ENCODE measurements at regions not wholly inside any gene's neighbourhood (a gene's known extent, or its start where the extent isn't known, plus 50 kb on each side); places are given as distances from the start of the nearest gene placed in this dataset.

GRCh38 chr16:6362321-6362720 lies 970.3 kb upstream of the RBFOX1 start:
- intact Hi-C loops (cut with DNase I): no loop called here
- Histone ChIP-seq H3K4me1 (no peaks in the 10 kb centered on the region), H3K27me3 (no peaks in the 10 kb centered on the region), H3K9me3 (no peaks in the 10 kb centered on the region), H3K4me3 (no peak overlapping the region), H3K36me3 (no peaks in the 10 kb centered on the region), H3K9ac (ENCODE audit: low read depth in 2 of 2, low read length in 2 of 2) (no peak overlapping the region), H3K27ac (no peak overlapping the region)
- TF ChIP-seq CTCF (IDR thresholded peaks at IDR 0.05): no peak
- DNase-seq: no peak

- Histone ChIP-seq H3K27ac (no peak overlapping the region), H3K4me3 (no peak overlapping the region), H3K36me3 (no peaks in the 10 kb centered on the region), H3K9ac (ENCODE audit: low read depth in 2 of 2, low read length in 2 of 2) (no peak overlapping the region), H3K4me1 (no peaks in the 10 kb centered on the region), H3K27me3 (no peaks in the 10 kb centered on the region), H3K9me3 (no peaks in the 10 kb centered on the region)
- no peak for DNase-seq
- no peak for TF ChIP-seq CTCF (IDR thresholded peaks at IDR 0.05)
- intact Hi-C loops (cut with DNase I): no loop called here
Observed at GRCh38 chr16:6360641-6361040, 972.0 kb upstream of the RBFOX1 start.

- Histone ChIP-seq H3K4me1 (no peaks in the 10 kb centered on the region), H3K9me3 (no peaks in the 10 kb centered on the region), H3K27ac (no peak overlapping the region), H3K4me3 (no peak overlapping the region), H3K9ac (ENCODE audit: low read depth in 2 of 2, low read length in 2 of 2) (no peak overlapping the region), H3K27me3 (no peaks in the 10 kb centered on the region), H3K36me3 (no peaks in the 10 kb centered on the region)
- no peak for TF ChIP-seq CTCF (IDR thresholded peaks at IDR 0.05)
- intact Hi-C loops (cut with DNase I): no loop called here
- no peak for DNase-seq
Observed at GRCh38 chr16:6356911-6357310, 975.7 kb upstream of the RBFOX1 start.

- H3K4me1 ChIP-seq: no peaks in the 10 kb centered on the region
- DNase-seq: no peak
- intact Hi-C loops (cut with DNase I): no loop called here
- H3K36me3 ChIP-seq: no peaks in the 10 kb centered on the region
- H3K9me3 ChIP-seq: no peaks in the 10 kb centered on the region
- no peak for TF ChIP-seq CTCF (IDR thresholded peaks at IDR 0.05)
- no peak overlapping the region for H3K4me3 ChIP-seq
- H3K9ac ChIP-seq (ENCODE audit: low read depth in 2 of 2, low read length in 2 of 2): no peak overlapping the region
- H3K27me3 ChIP-seq: no peaks in the 10 kb centered on the region
- no peak overlapping the region for H3K27ac ChIP-seq
Observed at GRCh38 chr16:6349725-6350124, 982.9 kb upstream of the RBFOX1 start.

GRCh38 chr16:6345090-6345489 lies 987.6 kb upstream of the RBFOX1 start:
- no peak overlapping the region for H3K4me3 ChIP-seq
- intact Hi-C loops (cut with DNase I): no loop called here
- H3K27me3 ChIP-seq: no peaks in the 10 kb centered on the region
- H3K9me3 ChIP-seq: no peaks in the 10 kb centered on the region
- no peak overlapping the region for H3K9ac ChIP-seq (ENCODE audit: low read depth in 2 of 2, low read length in 2 of 2)
- H3K27ac ChIP-seq: no peak overlapping the region
- H3K4me1 ChIP-seq: no peaks in the 10 kb centered on the region
- no peaks in the 10 kb centered on the region for H3K36me3 ChIP-seq
- no peak for DNase-seq
- TF ChIP-seq CTCF (IDR thresholded peaks at IDR 0.05): no peak

GRCh38 chr16:6343157-6343556 lies 989.5 kb upstream of the RBFOX1 start:
- Histone ChIP-seq H3K27ac (no peak overlapping the region), H3K9me3 (no peaks in the 10 kb centered on the region), H3K36me3 (no peaks in the 10 kb centered on the region), H3K4me1 (no peaks in the 10 kb centered on the region), H3K27me3 (no peaks in the 10 kb centered on the region), H3K4me3 (no peak overlapping the region), H3K9ac (ENCODE audit: low read depth in 2 of 2, low read length in 2 of 2) (no peak overlapping the region)
- intact Hi-C loops (cut with DNase I): no loop called here
- no peak for DNase-seq
- TF ChIP-seq CTCF (IDR thresholded peaks at IDR 0.05): no peak

Measured in colonic mucosa (tissue), 4 donors.